ENCODE measurements at regions not wholly inside any gene's neighbourhood (a gene's known extent, or its start where the extent isn't known, plus 50 kb on each side); places are given as distances from the start of the nearest gene placed in this dataset.

DNA sequence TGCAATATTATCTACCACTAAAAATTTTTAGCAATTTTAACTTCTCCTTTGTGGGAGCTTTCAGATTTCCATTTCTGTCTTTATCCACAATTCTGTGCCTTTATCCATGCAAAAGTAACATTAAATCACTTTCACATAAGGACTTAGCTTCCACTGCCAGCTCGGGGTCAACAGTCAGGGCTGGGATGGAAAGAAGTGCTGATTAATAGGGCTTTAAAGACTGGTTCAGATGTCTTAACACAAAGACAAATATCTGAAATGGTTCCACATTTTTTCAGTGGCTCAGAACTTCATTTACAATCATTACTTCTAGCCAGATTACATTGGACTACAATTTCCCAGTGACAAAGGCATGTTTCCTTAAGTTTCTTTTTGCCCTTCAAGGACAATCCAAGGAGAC lies 191.8 kb upstream of the CPHXL start:
- no peak for DNase-seq
- no peak overlapping the region for H3K4me3 ChIP-seq
- H3K9me3 ChIP-seq: no peaks in the 10 kb centered on the region
- no peak overlapping the region for H3K27ac ChIP-seq
- H3K36me3 ChIP-seq: no peaks in the 10 kb centered on the region
- intact Hi-C loops (cut with DNase I): no loop called here
- no peaks in the 10 kb centered on the region for H3K27me3 ChIP-seq
- 54 to 57% methylated on average over 1 of the region's 1 CpG for WGBS, 2 donors
- TF ChIP-seq POLR2A (IDR thresholded peaks at IDR 0.05) (no peak), EP300 (IDR thresholded peaks at IDR 0.05) (no peak), POLR2AphosphoS5 (IDR thresholded peaks at IDR 0.05) (no peak)
- TF ChIP-seq, protein P1, sequence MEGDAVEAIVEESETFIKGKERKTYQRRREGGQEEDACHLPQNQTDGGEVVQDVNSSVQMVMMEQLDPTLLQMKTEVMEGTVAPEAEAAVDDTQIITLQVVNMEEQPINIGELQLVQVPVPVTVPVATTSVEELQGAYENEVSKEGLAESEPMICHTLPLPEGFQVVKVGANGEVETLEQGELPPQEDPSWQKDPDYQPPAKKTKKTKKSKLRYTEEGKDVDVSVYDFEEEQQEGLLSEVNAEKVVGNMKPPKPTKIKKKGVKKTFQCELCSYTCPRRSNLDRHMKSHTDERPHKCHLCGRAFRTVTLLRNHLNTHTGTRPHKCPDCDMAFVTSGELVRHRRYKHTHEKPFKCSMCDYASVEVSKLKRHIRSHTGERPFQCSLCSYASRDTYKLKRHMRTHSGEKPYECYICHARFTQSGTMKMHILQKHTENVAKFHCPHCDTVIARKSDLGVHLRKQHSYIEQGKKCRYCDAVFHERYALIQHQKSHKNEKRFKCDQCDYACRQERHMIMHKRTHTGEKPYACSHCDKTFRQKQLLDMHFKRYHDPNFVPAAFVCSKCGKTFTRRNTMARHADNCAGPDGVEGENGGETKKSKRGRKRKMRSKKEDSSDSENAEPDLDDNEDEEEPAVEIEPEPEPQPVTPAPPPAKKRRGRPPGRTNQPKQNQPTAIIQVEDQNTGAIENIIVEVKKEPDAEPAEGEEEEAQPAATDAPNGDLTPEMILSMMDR (IDR thresholded peaks at IDR 0.05): no peak
- no peaks in the 10 kb centered on the region for H3K4me1 ChIP-seq

GRCh38 chr16:75919664-75920063 lies 193.4 kb upstream of the CPHXL start:
- no peaks in the 10 kb centered on the region for H3K9me3 ChIP-seq
- no peak overlapping the region for H3K4me3 ChIP-seq
- no peaks in the 10 kb centered on the region for H3K27me3 ChIP-seq
- no peaks in the 10 kb centered on the region for H3K36me3 ChIP-seq
- no peak overlapping the region for H3K27ac ChIP-seq
- no peak for DNase-seq
- intact Hi-C loops (cut with DNase I): no loop called here
- TF ChIP-seq EP300 (IDR thresholded peaks at IDR 0.05) (no peak), POLR2AphosphoS5 (IDR thresholded peaks at IDR 0.05) (no peak), POLR2A (IDR thresholded peaks at IDR 0.05) (no peak)
- TF ChIP-seq, protein P1 (IDR thresholded peaks at IDR 0.05): no peak
- WGBS, 2 donors: 49 to 59% methylated on average over 5 of the region's 5 CpGs
- no peaks in the 10 kb centered on the region for H3K4me1 ChIP-seq

DNA sequence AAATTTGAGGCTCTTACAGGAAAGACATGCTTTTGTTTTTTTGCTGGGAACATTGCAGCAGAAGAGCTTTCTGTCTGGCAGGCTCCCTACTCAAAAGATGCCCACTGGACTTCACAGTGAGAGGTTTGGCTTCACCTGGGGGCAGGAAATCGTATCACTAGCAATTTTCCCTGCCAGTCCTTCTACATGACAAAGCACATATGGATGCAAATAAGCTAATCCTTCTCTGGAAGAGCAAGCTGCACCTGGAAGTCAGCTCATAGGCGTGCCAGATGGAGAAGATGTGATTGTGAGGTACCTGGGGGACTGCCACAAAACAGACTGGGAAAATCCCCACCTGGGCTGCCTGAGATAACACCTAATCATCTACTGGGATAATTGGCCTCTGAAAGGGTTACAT lies 195.0 kb upstream of the CPHXL start:
- H3K9me3 ChIP-seq: no peaks in the 10 kb centered on the region
- H3K27me3 ChIP-seq: no peaks in the 10 kb centered on the region
- DNase-seq: no peak
- no peaks in the 10 kb centered on the region for H3K36me3 ChIP-seq
- WGBS, 2 donors: 45 to 61% methylated on average over 2 of the region's 2 CpGs
- no peaks in the 10 kb centered on the region for H3K4me1 ChIP-seq
- H3K4me3 ChIP-seq: no peak overlapping the region
- intact Hi-C loops (cut with DNase I): no loop called here
- H3K27ac ChIP-seq: no peak overlapping the region
- no peak for TF ChIP-seq EP300 (IDR thresholded peaks at IDR 0.05)
- TF ChIP-seq, protein P1 (IDR thresholded peaks at IDR 0.05): no peak
- no peak for TF ChIP-seq POLR2A (IDR thresholded peaks at IDR 0.05)
- TF ChIP-seq POLR2AphosphoS5 (IDR thresholded peaks at IDR 0.05): no peak

DNA sequence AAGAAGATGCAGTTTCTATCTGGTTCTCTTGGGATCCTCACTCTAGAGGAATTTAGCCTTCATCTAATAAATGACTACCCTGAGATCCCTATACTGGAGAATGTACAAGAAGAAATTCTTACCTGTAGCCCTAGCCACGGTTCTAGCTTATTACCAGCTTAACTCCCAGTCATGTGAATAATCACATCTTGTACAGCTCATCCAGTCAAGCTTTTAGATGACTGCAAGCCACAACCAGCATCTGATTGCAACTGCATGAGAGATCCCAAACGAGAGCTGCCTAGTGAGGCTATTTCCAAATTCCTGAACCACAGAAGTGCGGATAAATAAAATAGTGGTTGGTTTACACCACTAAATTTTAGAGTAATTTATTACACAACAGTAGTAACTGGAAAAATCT lies 196.0 kb upstream of the CPHXL start:
- Histone ChIP-seq H3K4me1 (no peaks in the 10 kb centered on the region), H3K4me3 (no peak overlapping the region), H3K27me3 (no peaks in the 10 kb centered on the region), H3K36me3 (no peaks in the 10 kb centered on the region), H3K9me3 (no peaks in the 10 kb centered on the region), H3K27ac (no peak overlapping the region)
- no peak for TF ChIP-seq POLR2A (IDR thresholded peaks at IDR 0.05)
- TF ChIP-seq, protein P1 (IDR thresholded peaks at IDR 0.05): no peak
- no peak for TF ChIP-seq POLR2AphosphoS5 (IDR thresholded peaks at IDR 0.05)
- no peak for TF ChIP-seq EP300 (IDR thresholded peaks at IDR 0.05)
- no peak for DNase-seq
- 64 to 67% methylated on average over 3 of the region's 3 CpGs for WGBS, 2 donors
- intact Hi-C loops (cut with DNase I): no loop called here

GRCh38 chr16:75924397-75924796 lies 198.1 kb upstream of the CPHXL start:
- Histone ChIP-seq H3K4me3 (no peak overlapping the region), H3K4me1 (no peaks in the 10 kb centered on the region), H3K27me3 (no peaks in the 10 kb centered on the region), H3K9me3 (peaks cover 0 to 7% (median 2%) of the 10 kb centered on the region in 4 donors), H3K36me3 (no peaks in the 10 kb centered on the region), H3K27ac (no peak overlapping the region)
- WGBS, 2 donors: 75 to 81% methylated on average over 3 of the region's 3 CpGs
- TF ChIP-seq EP300 (IDR thresholded peaks at IDR 0.05) (no peak), POLR2A (IDR thresholded peaks at IDR 0.05) (no peak), POLR2AphosphoS5 (IDR thresholded peaks at IDR 0.05) (no peak)
- TF ChIP-seq, protein P1 (IDR thresholded peaks at IDR 0.05): no peak
- intact Hi-C loops (cut with DNase I): no loop called here
- no peak for DNase-seq

All from sigmoid colon (tissue), 6 donors.